Esophagus muscularis mucosa (tissue), 4 donors: ENCODE measurements at regions not wholly inside any gene's neighbourhood (a gene's known extent, or its start where the extent isn't known, plus 50 kb on each side); places are given as distances from the start of the nearest gene placed in this dataset.
"Not testable (repeated sequence)": the region's sequence is repeated elsewhere in the genome, so short reads cannot be mapped to it uniquely, and the experiment has no call there.

ENCODE experiments used
- DNase-seq: peaks from one replicate; pipeline ENCODE4 v3.0.0-alpha.2; 2017; ENCODE audit errors: extremely low spot score
- H3K27ac ChIP-seq, 4 donors: fragments of 200-600 bp; sonication (generic); replicated peaks in 1 of 4; 1 replicate in 3 of 4; 2 replicates in 1 of 4; pipeline ENCODE4 v1.5.1; 2016 to 2019; ENCODE audit warnings: mild to moderate bottlenecking in 1 of 4
- H3K27me3 ChIP-seq, 4 donors: fragments of 200-600 bp; sonication (generic); one replicate each; pipeline versions ENCODE4 v1.5.1 to v1.6.0; 2016 to 2019
- H3K36me3 ChIP-seq, 4 donors: fragments of 200-600 bp; sonication (generic); one replicate each; pipeline ENCODE4 v1.5.1; 2016 to 2019
- H3K4me1 ChIP-seq, 4 donors: fragments of 200-600 bp; sonication (generic); one replicate each; pipeline ENCODE4 v1.5.1; 2016 to 2019
- H3K4me3 ChIP-seq, 4 donors: fragments of 200-600 bp; sonication (generic); 1 replicate in 2 of 4; 2 replicates in 2 of 4; pipeline ENCODE4 v1.5.1; 2016 to 2019; ENCODE audit warnings: mild to moderate bottlenecking in 4 of 4, moderate library complexity in 1 of 4
- H3K9me3 ChIP-seq, 4 donors: fragments of 200-600 bp; sonication (generic); 1 replicate in 3 of 4; 2 replicates in 1 of 4; pipeline ENCODE4 v1.5.1; 2016 to 2019
- EP300 ChIP-seq: sonication (generic); formaldehyde crosslinking; IDR thresholded peaks from one replicate; pipeline ENCODE4 v1.6.1; 2017; ENCODE audit warnings: antibody characterized with exemption
- POLR2A ChIP-seq: fragments of 450-650 bp; IDR thresholded peaks from one replicate; pipeline ENCODE4 v1.6.1; 2017; ENCODE audit warnings: antibody characterized with exemption, moderate library complexity, mild to moderate bottlenecking, low read depth
- POLR2AphosphoS5 ChIP-seq, 2 donors: sonication (generic); formaldehyde crosslinking; IDR thresholded peaks; one replicate each; pipeline ENCODE4 v1.6.1; 2017; ENCODE audit warnings: antibody characterized with exemption in 2 of 2
- WGBS: methylation state at CpG from one replicate; pipeline ENCODE4 v1.1.5; 2018; 5-methylcytosine and 5-hydroxymethylcytosine counted together
- intact Hi-C: fragments of 100-400 bp; cut with DNase I; formaldehyde crosslinking; loops from one replicate; pipeline ENCODE4 v1.15.1; 2023
- TF ChIP-seq, protein P1 (sequence below), 3 experiments: fragments of 200-600 bp in 2 of 3; fragments of 450-650 bp in 1 of 3; sonication (generic) in 2 of 3; IDR thresholded peaks; one replicate each; pipeline ENCODE4 v1.5.1; 2017 to 2019; ENCODE audit warnings: antibody characterized with exemption in 3 of 3, mild to moderate bottlenecking in 2 of 3, moderate library complexity in 1 of 3

DNA sequence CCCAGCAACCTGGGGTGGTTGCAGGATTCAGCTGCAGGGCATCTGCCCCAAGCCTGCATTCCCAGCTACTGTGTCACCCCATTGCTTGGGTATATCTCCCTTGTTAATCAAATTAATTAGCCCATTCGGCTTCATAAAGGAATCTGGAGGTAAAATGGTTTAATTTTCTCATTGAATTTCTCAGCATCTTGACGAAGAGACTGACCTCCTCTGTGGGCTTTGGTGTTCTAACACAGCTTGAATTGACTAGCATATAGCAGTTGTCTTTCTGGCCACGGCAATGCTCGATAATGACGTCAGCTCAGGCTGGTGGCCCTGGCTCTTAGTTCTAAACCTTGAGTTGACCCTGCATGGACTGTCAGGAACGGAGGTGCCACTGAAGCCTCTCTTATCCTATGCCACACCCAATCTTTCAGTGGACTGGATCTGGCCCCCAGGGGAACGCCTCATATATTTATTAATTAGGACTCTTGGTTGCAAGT is 72.4 kb downstream of the MSX2 start:
- Histone ChIP-seq H3K9me3 (no peaks in the 10 kb centered on the region), H3K4me1 (peaks cover 0 to 30% (median 23%) of the 10 kb centered on the region in 4 donors), H3K27ac (no peak overlapping the region), H3K27me3 (peaks cover 0 to 9% (median 0%) of the 10 kb centered on the region in 4 donors), H3K4me3 (no peak overlapping the region), H3K36me3 (no peaks in the 10 kb centered on the region)
- intact Hi-C loops, result no loop called here
- WGBS, result 76% methylated on average over 7 of the region's 7 CpGs
- no peak for DNase-seq
- TF ChIP-seq EP300, result no peak
- TF ChIP-seq, protein P1, sequence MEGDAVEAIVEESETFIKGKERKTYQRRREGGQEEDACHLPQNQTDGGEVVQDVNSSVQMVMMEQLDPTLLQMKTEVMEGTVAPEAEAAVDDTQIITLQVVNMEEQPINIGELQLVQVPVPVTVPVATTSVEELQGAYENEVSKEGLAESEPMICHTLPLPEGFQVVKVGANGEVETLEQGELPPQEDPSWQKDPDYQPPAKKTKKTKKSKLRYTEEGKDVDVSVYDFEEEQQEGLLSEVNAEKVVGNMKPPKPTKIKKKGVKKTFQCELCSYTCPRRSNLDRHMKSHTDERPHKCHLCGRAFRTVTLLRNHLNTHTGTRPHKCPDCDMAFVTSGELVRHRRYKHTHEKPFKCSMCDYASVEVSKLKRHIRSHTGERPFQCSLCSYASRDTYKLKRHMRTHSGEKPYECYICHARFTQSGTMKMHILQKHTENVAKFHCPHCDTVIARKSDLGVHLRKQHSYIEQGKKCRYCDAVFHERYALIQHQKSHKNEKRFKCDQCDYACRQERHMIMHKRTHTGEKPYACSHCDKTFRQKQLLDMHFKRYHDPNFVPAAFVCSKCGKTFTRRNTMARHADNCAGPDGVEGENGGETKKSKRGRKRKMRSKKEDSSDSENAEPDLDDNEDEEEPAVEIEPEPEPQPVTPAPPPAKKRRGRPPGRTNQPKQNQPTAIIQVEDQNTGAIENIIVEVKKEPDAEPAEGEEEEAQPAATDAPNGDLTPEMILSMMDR (IDR thresholded peaks at IDR 0.05), result no peak
- no peak for TF ChIP-seq POLR2AphosphoS5 (IDR thresholded peaks at IDR 0.05)
- no peak for TF ChIP-seq POLR2A

- H3K27me3 ChIP-seq, result peaks cover 0 to 9% (median 0%) of the 10 kb centered on the region in 4 donors
- H3K4me1 ChIP-seq, result peaks cover 0 to 24% (median 22%) of the 10 kb centered on the region in 4 donors
- no peak overlapping the region for H3K4me3 ChIP-seq
- DNase-seq, result no peak
- H3K9me3 ChIP-seq, result no peaks in the 10 kb centered on the region
- H3K27ac ChIP-seq, result no peak overlapping the region
- TF ChIP-seq POLR2A (no peak), POLR2AphosphoS5 (IDR thresholded peaks at IDR 0.05) (no peak), EP300 (no peak)
- TF ChIP-seq, protein P1 (IDR thresholded peaks at IDR 0.05), result no peak
- intact Hi-C loops, result no loop called here
- no peaks in the 10 kb centered on the region for H3K36me3 ChIP-seq
- 84% methylated on average over 6 of the region's 11 CpGs for WGBS
Observed at GRCh38 chr5:174794931-174795672, 70.7 kb downstream of the MSX2 start.

GRCh38 chr5:174793684-174794328 is 69.4 kb downstream of the MSX2 start:
- Histone ChIP-seq H3K9me3 (no peaks in the 10 kb centered on the region), H3K27me3 (peaks cover 0 to 9% (median 0%) of the 10 kb centered on the region in 4 donors), H3K4me3 (peak overlapping the region in 1 of 4 donors; percentile 12), H3K4me1 (peaks cover 0 to 17% (median 15%) of the 10 kb centered on the region in 4 donors), H3K27ac (no peak overlapping the region), H3K36me3 (no peaks in the 10 kb centered on the region)
- intact Hi-C loops, result loop anchor here (2.0 kb wide), 1 partner anchor 375 kb away; no protein-coding TSS in a partner anchor
- DNase-seq, result no peak
- 3% methylated on average over 30 of the region's 31 CpGs for WGBS
- no peak for TF ChIP-seq EP300
- TF ChIP-seq, protein P1 (IDR thresholded peaks at IDR 0.05), result peak; percentile 71 to 88 (median 75)

- H3K27ac ChIP-seq, result no peak overlapping the region
- H3K9me3 ChIP-seq, result no peaks in the 10 kb centered on the region
- H3K4me1 ChIP-seq, result peaks cover 0 to 10% (median 8%) of the 10 kb centered on the region in 4 donors
- DNase-seq, result peak; percentile 60
- WGBS, result 80% methylated on average over 6 of the region's 6 CpGs
- no peaks in the 10 kb centered on the region for H3K36me3 ChIP-seq
- no peak overlapping the region for H3K4me3 ChIP-seq
- TF ChIP-seq EP300, result no peak
- TF ChIP-seq POLR2A, result no peak
- TF ChIP-seq POLR2AphosphoS5 (IDR thresholded peaks at IDR 0.05), result no peak
- TF ChIP-seq, protein P1 (IDR thresholded peaks at IDR 0.05), result no peak
- H3K27me3 ChIP-seq, result peaks cover 0 to 9% (median 0%) of the 10 kb centered on the region in 4 donors
- intact Hi-C loops, result loop anchor here (2.0 kb wide), 1 partner anchor 374 kb away; no protein-coding TSS in a partner anchor
Observed at GRCh38 chr5:174793076-174793475, 68.7 kb downstream of the MSX2 start.

GRCh38 chr5:174792265-174792664 is 67.9 kb downstream of the MSX2 start:
- not testable (repeated sequence) for H3K4me1 ChIP-seq, H3K36me3 ChIP-seq, DNase-seq, H3K27ac ChIP-seq, H3K27me3 ChIP-seq, H3K9me3 ChIP-seq, H3K4me3 ChIP-seq
- intact Hi-C loops, result loop anchor here (2.0 kb wide), 1 partner anchor 373 kb away; no protein-coding TSS in a partner anchor
- 83% methylated on average over 1 of the region's 1 CpG for WGBS
